ENCODE measurements at regions not wholly inside any gene's neighbourhood (a gene's known extent, or its start where the extent isn't known, plus 50 kb on each side); places are given as distances from the start of the nearest gene placed in this dataset.

DNA sequence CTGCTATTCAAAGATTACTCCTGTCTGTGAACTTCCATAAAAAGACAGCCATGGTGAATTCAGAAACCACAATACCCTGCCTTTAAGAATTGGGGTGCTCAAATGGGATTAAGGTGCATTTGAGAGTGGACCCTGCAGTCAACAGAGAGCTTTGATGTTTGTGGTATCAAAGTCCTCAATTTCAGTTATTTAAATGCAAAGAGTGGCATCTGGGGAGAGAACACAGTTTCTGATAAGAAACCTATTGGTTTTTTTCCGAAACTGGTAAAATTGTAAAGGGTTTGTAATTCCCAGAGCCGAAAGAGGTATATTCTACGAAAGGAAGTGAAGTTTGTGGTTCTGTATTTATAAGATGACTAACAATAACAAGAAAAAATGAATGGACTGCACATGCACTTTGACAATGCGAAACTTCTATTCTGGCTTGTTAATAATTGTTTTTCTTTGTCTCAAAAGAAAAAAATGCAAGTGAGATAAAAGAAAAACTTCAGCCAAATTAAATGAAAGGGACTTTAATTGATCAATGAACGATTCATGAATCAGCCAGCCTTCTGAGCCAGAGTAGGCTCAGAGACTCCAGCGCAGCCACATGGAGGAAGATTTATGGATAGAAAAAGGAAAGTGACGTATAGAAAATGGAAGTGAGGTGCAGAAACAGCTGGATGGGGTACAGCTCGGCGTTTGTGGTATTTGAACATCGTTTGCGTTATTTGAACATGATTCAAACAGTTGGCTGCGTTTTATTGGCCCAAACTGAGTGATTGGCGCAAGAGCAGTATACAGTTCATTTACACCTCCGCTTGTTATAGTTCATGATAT lies 70.5 kb upstream of the DUSP22 start:
- H3K4me1 ChIP-seq (ENCODE audit: control insufficient read depth, insufficient read depth, low read length): no peaks in the 10 kb centered on the region
- no peaks in the 10 kb centered on the region for H3K9me3 ChIP-seq (ENCODE audit: control insufficient read depth, insufficient read depth, low read depth, low read length)
- no peak overlapping the region for H3K4me3 ChIP-seq (ENCODE audit: low read depth, low read length)
- TF ChIP-seq ZNF423 (tag by site-specific recombination; IDR thresholded peaks at IDR 0.05) (no peak), HOXA7 (CRISPR knock-in tag; IDR thresholded peaks at IDR 0.05; ENCODE audit: borderline replicate concordance) (no peak), ZNF776 (tag by site-specific recombination; IDR thresholded peaks at IDR 0.05; ENCODE audit: borderline replicate concordance) (no peak), SP7 (tag by site-specific recombination; IDR thresholded peaks at IDR 0.05) (no peak), PRDM1 (tag by site-specific recombination; IDR thresholded peaks at IDR 0.05) (no peak), ZNF621 (tag by site-specific recombination; IDR thresholded peaks at IDR 0.05) (no peak), ZNF629 (tag by site-specific recombination; IDR thresholded peaks at IDR 0.05) (no peak), ZNF2 (tag by site-specific recombination; IDR thresholded peaks at IDR 0.05) (no peak), ZNF768 (tag by site-specific recombination; IDR thresholded peaks at IDR 0.05) (no peak), OVOL3 (tag by site-specific recombination; IDR thresholded peaks at IDR 0.05) (no peak), ZNF335 (tag by site-specific recombination; conservative IDR thresholded peaks at IDR 0.05) (no peak), ZXDB (tag by site-specific recombination; IDR thresholded peaks at IDR 0.05) (no peak), SETDB1 (IDR thresholded peaks at IDR 0.05; ENCODE audit: insufficient read length, low read length) (no peak), EGR2 (tag by site-specific recombination; IDR thresholded peaks at IDR 0.05; ENCODE audit: low read depth) (no peak), ZNF777 (tag by site-specific recombination; IDR thresholded peaks at IDR 0.05; ENCODE audit: borderline replicate concordance) (no peak), ZNF132 (tag by site-specific recombination; IDR thresholded peaks at IDR 0.05; ENCODE audit: borderline replicate concordance) (no peak)
- TF ChIP-seq, protein P1, sequence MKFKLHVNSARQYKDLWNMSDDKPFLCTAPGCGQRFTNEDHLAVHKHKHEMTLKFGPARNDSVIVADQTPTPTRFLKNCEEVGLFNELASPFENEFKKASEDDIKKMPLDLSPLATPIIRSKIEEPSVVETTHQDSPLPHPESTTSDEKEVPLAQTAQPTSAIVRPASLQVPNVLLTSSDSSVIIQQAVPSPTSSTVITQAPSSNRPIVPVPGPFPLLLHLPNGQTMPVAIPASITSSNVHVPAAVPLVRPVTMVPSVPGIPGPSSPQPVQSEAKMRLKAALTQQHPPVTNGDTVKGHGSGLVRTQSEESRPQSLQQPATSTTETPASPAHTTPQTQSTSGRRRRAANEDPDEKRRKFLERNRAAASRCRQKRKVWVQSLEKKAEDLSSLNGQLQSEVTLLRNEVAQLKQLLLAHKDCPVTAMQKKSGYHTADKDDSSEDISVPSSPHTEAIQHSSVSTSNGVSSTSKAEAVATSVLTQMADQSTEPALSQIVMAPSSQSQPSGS (tag by site-specific recombination; IDR thresholded peaks at IDR 0.05; ENCODE audit: low read depth): no peak
- TF ChIP-seq, protein P2, sequence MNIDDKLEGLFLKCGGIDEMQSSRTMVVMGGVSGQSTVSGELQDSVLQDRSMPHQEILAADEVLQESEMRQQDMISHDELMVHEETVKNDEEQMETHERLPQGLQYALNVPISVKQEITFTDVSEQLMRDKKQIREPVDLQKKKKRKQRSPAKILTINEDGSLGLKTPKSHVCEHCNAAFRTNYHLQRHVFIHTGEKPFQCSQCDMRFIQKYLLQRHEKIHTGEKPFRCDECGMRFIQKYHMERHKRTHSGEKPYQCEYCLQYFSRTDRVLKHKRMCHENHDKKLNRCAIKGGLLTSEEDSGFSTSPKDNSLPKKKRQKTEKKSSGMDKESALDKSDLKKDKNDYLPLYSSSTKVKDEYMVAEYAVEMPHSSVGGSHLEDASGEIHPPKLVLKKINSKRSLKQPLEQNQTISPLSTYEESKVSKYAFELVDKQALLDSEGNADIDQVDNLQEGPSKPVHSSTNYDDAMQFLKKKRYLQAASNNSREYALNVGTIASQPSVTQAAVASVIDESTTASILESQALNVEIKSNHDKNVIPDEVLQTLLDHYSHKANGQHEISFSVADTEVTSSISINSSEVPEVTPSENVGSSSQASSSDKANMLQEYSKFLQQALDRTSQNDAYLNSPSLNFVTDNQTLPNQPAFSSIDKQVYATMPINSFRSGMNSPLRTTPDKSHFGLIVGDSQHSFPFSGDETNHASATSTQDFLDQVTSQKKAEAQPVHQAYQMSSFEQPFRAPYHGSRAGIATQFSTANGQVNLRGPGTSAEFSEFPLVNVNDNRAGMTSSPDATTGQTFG (tag by site-specific recombination; IDR thresholded peaks at IDR 0.05; ENCODE audit: borderline replicate concordance): no peak
- TF ChIP-seq, protein P3, sequence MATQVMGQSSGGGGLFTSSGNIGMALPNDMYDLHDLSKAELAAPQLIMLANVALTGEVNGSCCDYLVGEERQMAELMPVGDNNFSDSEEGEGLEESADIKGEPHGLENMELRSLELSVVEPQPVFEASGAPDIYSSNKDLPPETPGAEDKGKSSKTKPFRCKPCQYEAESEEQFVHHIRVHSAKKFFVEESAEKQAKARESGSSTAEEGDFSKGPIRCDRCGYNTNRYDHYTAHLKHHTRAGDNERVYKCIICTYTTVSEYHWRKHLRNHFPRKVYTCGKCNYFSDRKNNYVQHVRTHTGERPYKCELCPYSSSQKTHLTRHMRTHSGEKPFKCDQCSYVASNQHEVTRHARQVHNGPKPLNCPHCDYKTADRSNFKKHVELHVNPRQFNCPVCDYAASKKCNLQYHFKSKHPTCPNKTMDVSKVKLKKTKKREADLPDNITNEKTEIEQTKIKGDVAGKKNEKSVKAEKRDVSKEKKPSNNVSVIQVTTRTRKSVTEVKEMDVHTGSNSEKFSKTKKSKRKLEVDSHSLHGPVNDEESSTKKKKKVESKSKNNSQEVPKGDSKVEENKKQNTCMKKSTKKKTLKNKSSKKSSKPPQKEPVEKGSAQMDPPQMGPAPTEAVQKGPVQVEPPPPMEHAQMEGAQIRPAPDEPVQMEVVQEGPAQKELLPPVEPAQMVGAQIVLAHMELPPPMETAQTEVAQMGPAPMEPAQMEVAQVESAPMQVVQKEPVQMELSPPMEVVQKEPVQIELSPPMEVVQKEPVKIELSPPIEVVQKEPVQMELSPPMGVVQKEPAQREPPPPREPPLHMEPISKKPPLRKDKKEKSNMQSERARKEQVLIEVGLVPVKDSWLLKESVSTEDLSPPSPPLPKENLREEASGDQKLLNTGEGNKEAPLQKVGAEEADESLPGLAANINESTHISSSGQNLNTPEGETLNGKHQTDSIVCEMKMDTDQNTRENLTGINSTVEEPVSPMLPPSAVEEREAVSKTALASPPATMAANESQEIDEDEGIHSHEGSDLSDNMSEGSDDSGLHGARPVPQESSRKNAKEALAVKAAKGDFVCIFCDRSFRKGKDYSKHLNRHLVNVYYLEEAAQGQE (tag by site-specific recombination; IDR thresholded peaks at IDR 0.05): no peak
- no peak overlapping the region for H3K27ac ChIP-seq (ENCODE audit: extremely low read depth, low read depth, low read length)
- no peaks in the 10 kb centered on the region for H3K36me3 ChIP-seq (ENCODE audit: control insufficient read depth in 2 of 2, insufficient read depth in 1 of 2, low read length in 2 of 2)
- ChIA-PET POLR2A (no interaction called here), CTCF (interaction anchor here (0.6 to 1.1 kb wide), 3 partner anchors 23 to 507 kb away, joined by 3 read pairs; no protein-coding TSS in a partner anchor)

Data from HEK293 (cell line).